Tibial artery (tissue), 4 donors: ENCODE measurements at regions not wholly inside any gene's neighbourhood (a gene's known extent, or its start where the extent isn't known, plus 50 kb on each side); places are given as distances from the start of the nearest gene placed in this dataset.

Source experiments
- DNase-seq, 2 donors: peaks; one replicate each; pipeline ENCODE4 v3.0.0-alpha.2; 2019
- H3K27ac ChIP-seq, 2 donors: fragments of 200-600 bp; sonication (generic) in 1 of 2; 1 replicate in 1 of 2; 2 replicates in 1 of 2; pipeline ENCODE4 v1.5.1; 2018 to 2019; ENCODE audit warnings: mild to moderate bottlenecking in 1 of 2
- H3K27me3 ChIP-seq, 2 donors: fragments of 200-600 bp; sonication (generic) in 1 of 2; one replicate each; pipeline versions ENCODE4 v1.5.1 to v1.6.0; 2016 to 2019
- H3K36me3 ChIP-seq, 3 donors: fragments of 200-600 bp; sonication (generic) in 2 of 3; one replicate each; pipeline ENCODE4 v1.5.1; 2016 to 2019; ENCODE audit warnings: mild to moderate bottlenecking in 2 of 3
- H3K4me1 ChIP-seq, 4 donors: fragments of 200-600 bp; sonication (generic) in 2 of 4; 1 replicate in 3 of 4; 2 replicates in 1 of 4; pipeline ENCODE4 v1.5.1; 2016 to 2019
- H3K4me3 ChIP-seq, 2 donors: fragments of 200-600 bp; sonication (generic) in 1 of 2; 1 replicate in 1 of 2; 2 replicates in 1 of 2; pipeline ENCODE4 v1.5.1; 2018 to 2019; ENCODE audit warnings: mild to moderate bottlenecking in 2 of 2
- H3K9me3 ChIP-seq, 3 donors: fragments of 200-600 bp; sonication (generic) in 1 of 3; one replicate each; pipeline ENCODE4 v1.5.1; 2016 to 2019
- intact Hi-C: fragments of 100-400 bp; cut with DNase I; formaldehyde crosslinking; loops from one replicate; pipeline ENCODE4 v1.15.0; 2023; ENCODE audit warnings: low total_unique reads
- TF ChIP-seq, protein P1 (sequence below), 2 experiments: fragments of 200-600 bp in 1 of 2; fragments of 450-650 bp in 1 of 2; IDR thresholded peaks; one replicate each; pipeline ENCODE4 v1.5.1; 2017 to 2019; ENCODE audit warnings: antibody characterized with exemption in 2 of 2, mild to moderate bottlenecking in 1 of 2, moderate library complexity in 1 of 2

DNA sequence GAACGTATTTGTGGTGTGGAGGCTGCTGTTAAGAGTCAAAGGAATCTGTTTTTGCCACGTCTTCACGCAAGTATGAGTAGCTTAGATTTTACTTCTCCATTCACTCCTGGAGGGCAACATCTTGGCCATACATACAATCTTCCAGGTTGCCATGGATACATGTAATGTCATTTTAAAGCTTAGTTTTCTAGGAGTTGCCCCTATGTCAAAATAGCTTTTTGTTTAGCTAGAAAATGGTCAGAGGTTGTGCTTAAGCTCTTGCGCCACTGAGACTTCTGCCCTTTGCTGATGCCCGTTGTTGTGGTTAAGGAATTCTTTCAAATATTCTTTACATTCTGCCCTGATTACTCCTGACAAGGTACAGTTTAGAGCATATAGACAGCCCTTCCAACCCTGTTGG lies 245.4 kb upstream of the TFPI start:
- H3K27ac ChIP-seq: no peak overlapping the region
- no peaks in the 10 kb centered on the region for H3K4me1 ChIP-seq
- H3K4me3 ChIP-seq: no peak overlapping the region
- TF ChIP-seq, protein P1, sequence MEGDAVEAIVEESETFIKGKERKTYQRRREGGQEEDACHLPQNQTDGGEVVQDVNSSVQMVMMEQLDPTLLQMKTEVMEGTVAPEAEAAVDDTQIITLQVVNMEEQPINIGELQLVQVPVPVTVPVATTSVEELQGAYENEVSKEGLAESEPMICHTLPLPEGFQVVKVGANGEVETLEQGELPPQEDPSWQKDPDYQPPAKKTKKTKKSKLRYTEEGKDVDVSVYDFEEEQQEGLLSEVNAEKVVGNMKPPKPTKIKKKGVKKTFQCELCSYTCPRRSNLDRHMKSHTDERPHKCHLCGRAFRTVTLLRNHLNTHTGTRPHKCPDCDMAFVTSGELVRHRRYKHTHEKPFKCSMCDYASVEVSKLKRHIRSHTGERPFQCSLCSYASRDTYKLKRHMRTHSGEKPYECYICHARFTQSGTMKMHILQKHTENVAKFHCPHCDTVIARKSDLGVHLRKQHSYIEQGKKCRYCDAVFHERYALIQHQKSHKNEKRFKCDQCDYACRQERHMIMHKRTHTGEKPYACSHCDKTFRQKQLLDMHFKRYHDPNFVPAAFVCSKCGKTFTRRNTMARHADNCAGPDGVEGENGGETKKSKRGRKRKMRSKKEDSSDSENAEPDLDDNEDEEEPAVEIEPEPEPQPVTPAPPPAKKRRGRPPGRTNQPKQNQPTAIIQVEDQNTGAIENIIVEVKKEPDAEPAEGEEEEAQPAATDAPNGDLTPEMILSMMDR (IDR thresholded peaks at IDR 0.05): no peak
- no peaks in the 10 kb centered on the region for H3K36me3 ChIP-seq
- no peak for DNase-seq
- no peaks in the 10 kb centered on the region for H3K27me3 ChIP-seq
- intact Hi-C loops: no loop called here
- peaks cover 0 to 17% (median 8%) of the 10 kb centered on the region in 3 donors for H3K9me3 ChIP-seq

DNA sequence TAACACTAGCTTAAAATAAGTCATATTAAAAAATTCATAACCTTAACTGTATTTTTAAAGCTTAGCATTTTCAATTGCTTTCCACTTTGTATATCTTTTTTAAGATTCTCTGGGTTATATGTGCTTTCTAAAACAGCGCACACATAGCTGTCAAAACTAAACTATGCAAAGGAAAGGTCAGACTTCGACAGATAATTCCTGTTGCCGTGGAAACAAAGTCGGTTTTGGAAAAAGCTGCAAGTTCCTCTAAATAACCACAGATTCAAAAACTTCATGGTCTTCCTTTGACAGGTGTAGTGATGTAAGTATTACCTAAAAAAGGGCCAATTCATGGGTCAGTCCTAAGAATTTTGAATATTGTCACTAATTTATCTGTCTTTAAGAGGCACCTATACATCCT lies 249.6 kb upstream of the TFPI start:
- Histone ChIP-seq H3K4me1 (no peaks in the 10 kb centered on the region), H3K36me3 (no peaks in the 10 kb centered on the region), H3K27me3 (no peaks in the 10 kb centered on the region), H3K27ac (no peak overlapping the region), H3K9me3 (no peaks in the 10 kb centered on the region), H3K4me3 (no peak overlapping the region)
- intact Hi-C loops: no loop called here
- DNase-seq: no peak
- TF ChIP-seq, protein P1 (IDR thresholded peaks at IDR 0.05): no peak

DNA sequence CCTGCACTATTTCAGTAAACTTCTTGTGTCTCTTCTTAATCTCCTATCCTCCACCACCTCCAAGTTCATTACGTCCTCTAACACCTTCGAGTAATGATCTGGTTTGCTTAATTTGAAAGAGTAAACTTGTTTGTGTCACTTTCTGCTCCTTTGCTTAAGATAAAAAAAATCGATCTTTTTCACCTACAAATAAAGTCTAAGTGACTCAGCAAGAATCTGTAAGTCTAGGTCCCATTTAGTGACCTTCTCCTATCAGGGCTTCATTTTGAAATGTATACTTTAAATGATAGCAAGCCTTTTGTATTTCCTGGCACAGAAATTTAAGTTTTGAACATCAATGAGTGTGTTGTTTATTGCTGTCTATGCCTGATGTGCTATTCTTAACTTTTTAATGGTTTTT lies 260.9 kb upstream of the TFPI start:
- H3K4me3 ChIP-seq: no peak overlapping the region
- peaks cover 0 to 6% (median 0%) of the 10 kb centered on the region in 4 donors for H3K4me1 ChIP-seq
- intact Hi-C loops: no loop called here
- no peak for DNase-seq
- TF ChIP-seq, protein P1 (IDR thresholded peaks at IDR 0.05): no peak
- H3K9me3 ChIP-seq: no peaks in the 10 kb centered on the region
- no peaks in the 10 kb centered on the region for H3K27me3 ChIP-seq
- no peak overlapping the region for H3K27ac ChIP-seq
- H3K36me3 ChIP-seq: no peaks in the 10 kb centered on the region

DNA sequence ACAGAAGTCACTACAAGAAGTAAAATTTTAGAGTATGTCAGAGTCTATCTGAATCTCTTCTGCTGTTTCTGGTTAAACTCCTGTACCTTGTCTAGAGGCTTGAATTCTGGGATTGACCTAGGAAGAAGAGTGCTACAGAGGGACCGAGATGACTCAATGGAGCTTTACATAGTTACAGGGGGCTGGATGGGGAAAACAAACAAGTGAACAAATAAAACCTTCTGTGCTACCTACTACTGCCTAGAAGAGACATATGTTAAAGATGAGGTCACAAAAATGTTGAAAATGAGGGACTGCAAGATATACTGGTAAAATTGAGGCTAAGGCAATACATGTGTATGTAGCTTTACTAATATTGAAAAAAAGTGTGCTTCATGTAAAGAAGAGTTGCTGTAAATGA lies 265.4 kb upstream of the TFPI start:
- H3K9me3 ChIP-seq: no peaks in the 10 kb centered on the region
- H3K27ac ChIP-seq: no peak overlapping the region
- H3K36me3 ChIP-seq: no peaks in the 10 kb centered on the region
- intact Hi-C loops: no loop called here
- no peak overlapping the region for H3K4me3 ChIP-seq
- no peak for DNase-seq
- no peaks in the 10 kb centered on the region for H3K27me3 ChIP-seq
- peaks cover 0 to 13% (median 0%) of the 10 kb centered on the region in 4 donors for H3K4me1 ChIP-seq
- TF ChIP-seq, protein P1 (IDR thresholded peaks at IDR 0.05): no peak

DNA sequence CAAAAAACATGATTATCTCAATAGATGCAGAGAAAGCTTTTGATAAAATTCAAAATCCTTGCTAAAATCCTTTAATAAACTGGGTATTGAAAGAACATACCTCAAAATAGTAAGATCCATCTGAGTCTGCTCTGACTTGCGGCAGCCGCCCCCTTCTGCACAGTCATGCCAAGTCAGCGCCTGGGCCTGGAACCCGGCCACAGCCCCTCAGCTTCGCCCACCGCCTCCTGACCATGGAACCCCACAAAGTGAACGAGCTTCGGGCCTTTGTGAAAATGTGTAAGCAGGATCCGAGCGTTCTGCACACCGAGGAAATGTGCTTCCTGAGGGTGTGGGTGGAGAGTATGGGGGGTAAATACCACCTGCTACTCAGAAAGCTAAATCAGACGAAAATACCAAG lies 270.9 kb upstream of the TFPI start:
- no peaks in the 10 kb centered on the region for H3K27me3 ChIP-seq
- no peak for DNase-seq
- H3K27ac ChIP-seq: no peak overlapping the region
- H3K4me3 ChIP-seq: no peak overlapping the region
- H3K4me1 ChIP-seq: peaks cover 0 to 18% (median 0%) of the 10 kb centered on the region in 4 donors
- intact Hi-C loops: no loop called here
- no peaks in the 10 kb centered on the region for H3K9me3 ChIP-seq
- TF ChIP-seq, protein P1 (IDR thresholded peaks at IDR 0.05): no peak
- no peaks in the 10 kb centered on the region for H3K36me3 ChIP-seq

DNA sequence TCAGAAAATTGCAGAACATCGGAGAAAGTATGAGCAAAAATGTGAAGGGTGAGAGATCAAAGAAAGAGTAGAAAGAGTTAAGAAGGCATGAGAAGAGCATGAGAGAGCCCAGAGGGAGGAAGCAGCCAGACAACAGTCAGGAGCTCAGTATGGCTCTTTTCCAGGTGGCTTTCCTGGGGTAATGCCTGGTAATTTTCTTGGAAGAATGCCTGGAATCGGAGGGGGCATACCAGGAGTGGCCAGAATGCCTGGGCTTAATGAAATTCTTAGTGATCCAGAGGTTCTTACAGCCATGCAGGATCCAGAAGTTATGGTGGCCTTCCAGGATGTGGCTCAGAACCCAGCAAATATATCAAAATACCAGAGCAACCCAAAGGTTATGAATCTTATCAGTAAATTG lies 271.8 kb upstream of the TFPI start:
- Histone ChIP-seq H3K27me3 (no peaks in the 10 kb centered on the region), H3K4me1 (peaks cover 0 to 11% (median 0%) of the 10 kb centered on the region in 4 donors), H3K36me3 (no peaks in the 10 kb centered on the region), H3K4me3 (no peak overlapping the region), H3K27ac (no peak overlapping the region), H3K9me3 (no peaks in the 10 kb centered on the region)
- TF ChIP-seq, protein P1 (IDR thresholded peaks at IDR 0.05): no peak
- intact Hi-C loops: no loop called here
- no peak for DNase-seq
